Body of pancreas (tissue), 4 donors: ENCODE measurements at regions not wholly inside any gene's neighbourhood (a gene's known extent, or its start where the extent isn't known, plus 50 kb on each side); places are given as distances from the start of the nearest gene placed in this dataset.

Experiments used
- ATAC-seq: fragments of 150-250 bp; one replicate; pipeline ENCODE4 v1.9.1; 2016
- DNase-seq, 4 donors: peaks; one replicate each; pipeline ENCODE4 v3.0.0-alpha.2; 2019
- H3K27ac ChIP-seq, 4 donors: fragments of 200-600 bp; sonication (generic); 1 replicate in 3 of 4; 2 replicates in 1 of 4; pipeline versions ENCODE4 v1.5.1 to v1.6.1; 2016 to 2019; ENCODE audit warnings: mild to moderate bottlenecking in 1 of 4, mixed read lengths in 1 of 4, moderate library complexity in 1 of 4
- H3K27me3 ChIP-seq, 2 donors: fragments of 200-600 bp; sonication (generic); one replicate each; pipeline ENCODE4 v1.6.0; 2016; ENCODE audit warnings: mild to moderate bottlenecking in 1 of 2
- H3K36me3 ChIP-seq, 2 donors: fragments of 200-600 bp; sonication (generic); replicated peaks in 1 of 2; 2 replicates each; pipeline ENCODE4 v1.5.1; 2016; ENCODE audit warnings: low read depth in 2 of 2; ENCODE audit not compliant: insufficient read depth in 1 of 2
- H3K4me1 ChIP-seq: fragments of 200-600 bp; sonication (generic); one replicate; pipeline ENCODE4 v1.6.0; 2016
- H3K4me3 ChIP-seq, 2 donors: fragments of 200-600 bp; sonication (generic); 1 replicate in 1 of 2; 2 replicates in 1 of 2; pipeline ENCODE4 v1.5.1; 2016 to 2019
- H3K9me3 ChIP-seq, 3 donors: fragments of 200-600 bp; sonication (generic); 1 replicate in 2 of 3; 2 replicates in 1 of 3; pipeline ENCODE4 v1.5.1; 2016
- POLR2A ChIP-seq, 3 donors: fragments of 450-650 bp; IDR thresholded peaks; one replicate each; pipeline ENCODE4 v1.6.1; 2016; ENCODE audit warnings: antibody characterized with exemption in 3 of 3, mild to moderate bottlenecking in 2 of 3
- WGBS, 2 donors: methylation state at CpG; one replicate each; pipeline ENCODE4 v1.1.5; 2017; 5-methylcytosine and 5-hydroxymethylcytosine counted together
- intact Hi-C: fragments of 100-400 bp; cut with DNase I; formaldehyde crosslinking; loops from one replicate; pipeline ENCODE4 v1.15.1; 2023
- TF ChIP-seq, protein P1 (sequence below), 7 experiments: fragments of 450-650 bp in 4 of 7; fragments of 200-600 bp in 3 of 7; sonication (generic) in 3 of 7; IDR thresholded peaks; one replicate each; pipeline ENCODE4 v1.5.1; 2016 to 2019; ENCODE audit warnings: antibody characterized with exemption in 7 of 7

DNA sequence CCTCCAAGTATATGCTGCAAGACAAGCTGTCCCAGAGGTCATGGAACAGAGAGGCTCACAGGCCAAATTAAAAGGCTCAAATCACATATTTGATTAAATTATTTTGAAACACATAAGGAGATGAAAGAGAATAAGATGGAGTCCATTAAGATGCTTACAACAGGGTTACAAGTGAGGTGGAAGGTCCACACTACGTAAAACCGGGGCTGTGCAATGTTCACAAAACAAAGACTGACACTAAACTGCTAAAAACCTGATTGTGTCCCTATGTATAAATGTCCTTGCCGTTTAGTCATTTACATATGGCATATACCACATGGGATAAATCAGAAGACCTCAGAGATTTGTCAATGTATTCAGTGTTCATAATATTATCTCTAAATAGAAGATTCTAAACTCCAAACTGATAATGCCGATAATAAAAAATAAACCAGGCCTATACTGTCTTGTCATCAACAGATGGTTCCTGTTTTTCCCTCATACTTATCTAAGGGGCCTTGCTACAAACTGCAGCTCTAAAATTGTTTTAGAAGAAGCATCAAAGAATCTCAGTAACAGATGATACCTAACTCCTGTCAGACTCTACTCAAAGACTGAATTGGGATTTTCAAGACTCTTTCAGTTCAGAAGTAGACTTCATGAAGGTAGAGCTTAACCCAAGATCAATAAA lies 51.8 kb upstream of the RIPOR2 start:
- DNase-seq (no peak), ATAC-seq (no peak)
- no peak for TF ChIP-seq POLR2A (IDR thresholded peaks at IDR 0.05)
- TF ChIP-seq, protein P1, sequence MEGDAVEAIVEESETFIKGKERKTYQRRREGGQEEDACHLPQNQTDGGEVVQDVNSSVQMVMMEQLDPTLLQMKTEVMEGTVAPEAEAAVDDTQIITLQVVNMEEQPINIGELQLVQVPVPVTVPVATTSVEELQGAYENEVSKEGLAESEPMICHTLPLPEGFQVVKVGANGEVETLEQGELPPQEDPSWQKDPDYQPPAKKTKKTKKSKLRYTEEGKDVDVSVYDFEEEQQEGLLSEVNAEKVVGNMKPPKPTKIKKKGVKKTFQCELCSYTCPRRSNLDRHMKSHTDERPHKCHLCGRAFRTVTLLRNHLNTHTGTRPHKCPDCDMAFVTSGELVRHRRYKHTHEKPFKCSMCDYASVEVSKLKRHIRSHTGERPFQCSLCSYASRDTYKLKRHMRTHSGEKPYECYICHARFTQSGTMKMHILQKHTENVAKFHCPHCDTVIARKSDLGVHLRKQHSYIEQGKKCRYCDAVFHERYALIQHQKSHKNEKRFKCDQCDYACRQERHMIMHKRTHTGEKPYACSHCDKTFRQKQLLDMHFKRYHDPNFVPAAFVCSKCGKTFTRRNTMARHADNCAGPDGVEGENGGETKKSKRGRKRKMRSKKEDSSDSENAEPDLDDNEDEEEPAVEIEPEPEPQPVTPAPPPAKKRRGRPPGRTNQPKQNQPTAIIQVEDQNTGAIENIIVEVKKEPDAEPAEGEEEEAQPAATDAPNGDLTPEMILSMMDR (IDR thresholded peaks at IDR 0.05) = no peak
- intact Hi-C loops = no loop called here
- 91 to 92% methylated on average over 4 of the region's 4 CpGs for WGBS, 2 donors
- H3K4me1 ChIP-seq = peaks cover 3% of the 10 kb centered on the region
- H3K36me3 ChIP-seq = no peaks in the 10 kb centered on the region
- H3K4me3 ChIP-seq = no peak overlapping the region
- H3K9me3 ChIP-seq = no peaks in the 10 kb centered on the region
- no peak overlapping the region for H3K27ac ChIP-seq
- no peaks in the 10 kb centered on the region for H3K27me3 ChIP-seq

DNA sequence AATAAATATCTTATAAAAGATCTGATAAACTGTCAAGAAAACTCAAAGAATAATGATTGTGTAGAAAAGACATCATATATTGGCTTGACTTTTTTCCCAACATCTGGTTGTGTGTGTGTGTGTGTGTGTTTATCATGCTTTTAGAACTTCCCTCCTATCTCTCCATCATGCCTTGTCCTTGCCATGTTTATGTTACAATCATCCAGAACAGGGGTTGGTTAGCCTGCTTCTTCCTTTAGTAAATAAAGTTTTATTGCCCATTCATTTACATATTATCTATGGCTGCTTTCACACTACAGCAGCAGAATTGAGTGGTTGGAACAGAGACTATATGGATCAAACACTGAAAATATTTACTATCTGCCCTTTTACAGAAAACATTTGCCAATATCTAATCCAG lies 52.8 kb upstream of the RIPOR2 start:
- TF ChIP-seq, protein P1 (IDR thresholded peaks at IDR 0.05) = no peak
- no peak for TF ChIP-seq POLR2A (IDR thresholded peaks at IDR 0.05)
- Histone ChIP-seq H3K27me3 (no peaks in the 10 kb centered on the region), H3K36me3 (no peaks in the 10 kb centered on the region), H3K9me3 (no peaks in the 10 kb centered on the region), H3K4me1 (no peaks in the 10 kb centered on the region), H3K27ac (no peak overlapping the region), H3K4me3 (no peak overlapping the region)
- no peak for ATAC-seq
- DNase-seq = no peak
- intact Hi-C loops = no loop called here

DNA sequence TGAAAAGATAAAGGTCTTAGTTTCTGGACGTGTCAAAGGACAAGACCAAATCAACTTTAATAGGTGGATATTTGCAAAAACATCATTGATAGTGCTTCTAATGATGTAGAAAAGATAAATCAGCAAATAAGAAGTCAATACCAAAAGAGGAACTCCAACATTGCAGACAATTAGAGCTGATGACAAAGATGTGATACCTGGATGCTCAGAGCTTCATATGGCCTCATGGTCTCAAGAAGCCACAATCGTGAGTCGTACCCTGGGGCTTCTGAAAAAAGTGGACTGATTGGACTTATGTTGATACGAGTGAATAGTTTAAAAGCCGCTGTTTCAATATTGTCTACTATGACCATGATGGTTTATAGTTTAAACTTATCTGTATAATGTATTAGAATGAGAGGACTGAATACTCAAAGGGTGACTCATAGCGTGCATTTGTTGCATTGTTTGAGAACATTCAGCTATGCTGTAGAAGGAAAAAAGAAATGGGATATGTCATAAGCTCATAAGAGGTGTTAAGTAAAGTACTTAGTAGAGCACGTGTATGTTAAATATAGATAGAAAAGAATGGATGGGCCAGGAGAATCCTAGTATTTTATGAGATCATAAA lies 54.6 kb upstream of the RIPOR2 start:
- 82 to 92% methylated on average over 7 of the region's 7 CpGs for WGBS, 2 donors
- ATAC-seq (no peak), DNase-seq (no peak)
- Histone ChIP-seq H3K27me3 (no peaks in the 10 kb centered on the region), H3K9me3 (no peaks in the 10 kb centered on the region), H3K4me1 (no peaks in the 10 kb centered on the region), H3K36me3 (no peaks in the 10 kb centered on the region), H3K4me3 (no peak overlapping the region), H3K27ac (no peak overlapping the region)
- intact Hi-C loops = no loop called here
- TF ChIP-seq POLR2A (IDR thresholded peaks at IDR 0.05) = no peak
- TF ChIP-seq, protein P1 (IDR thresholded peaks at IDR 0.05) = no peak

GRCh38 chr6:24990944-24991809 lies 55.4 kb upstream of the RIPOR2 start:
- intact Hi-C loops = no loop called here
- 77 to 80% methylated on average over 4 of the region's 4 CpGs for WGBS, 2 donors
- Histone ChIP-seq H3K36me3 (no peaks in the 10 kb centered on the region), H3K27me3 (no peaks in the 10 kb centered on the region), H3K9me3 (no peaks in the 10 kb centered on the region), H3K4me3 (no peak overlapping the region), H3K4me1 (no peaks in the 10 kb centered on the region), H3K27ac (no peak overlapping the region)
- ATAC-seq (no peak), DNase-seq (no peak)
- TF ChIP-seq, protein P1 (IDR thresholded peaks at IDR 0.05) = no peak
- no peak for TF ChIP-seq POLR2A (IDR thresholded peaks at IDR 0.05)
